Endothelial cell of umbilical vein (primary cell): ENCODE measurements at regions not wholly inside any gene's neighbourhood (a gene's known extent, or its start where the extent isn't known, plus 50 kb on each side); places are given as distances from the start of the nearest gene placed in this dataset.

Experiments
- EZH2 ChIP-seq: IDR thresholded peaks from 2 replicates; pipeline ENCODE4 v1.6.1; 2012; ENCODE audit warnings: borderline replicate concordance, low read depth, mild to moderate bottlenecking, moderate library complexity, low read length, inconsistent platforms; ENCODE audit not compliant: severe bottlenecking
- GATA2 ChIP-seq: IDR thresholded peaks from 2 replicates; pipeline ENCODE4 v1.7.0; 2011; ENCODE audit warnings: low read depth, mild to moderate bottlenecking, moderate library complexity, mixed read lengths, low read length; ENCODE audit not compliant: insufficient read length, insufficient read depth
- JUN ChIP-seq: IDR thresholded peaks from 2 replicates; pipeline ENCODE4 v1.6.1; 2011; ENCODE audit warnings: borderline replicate concordance, low read depth; ENCODE audit not compliant: insufficient read length, insufficient read depth
- MYC ChIP-seq: IDR thresholded peaks from one replicate; pipeline ENCODE4 v1.6.1; 2011; ENCODE audit warnings: mild to moderate bottlenecking, low read depth, low read length
- POLR2A ChIP-seq: IDR thresholded peaks from 2 replicates; pipeline ENCODE4 v1.6.1; 2012; ENCODE audit warnings: low read depth, mild to moderate bottlenecking, control low read depth, low read length
- TF ChIP-seq, protein P1 (sequence below), 2 donors: IDR thresholded peaks; 1 replicate in 1 of 2; 2 replicates in 1 of 2; pipeline ENCODE4 v1.5.1; 2011; ENCODE audit warnings: low read length in 2 of 2, mild to moderate bottlenecking in 2 of 2, moderate library complexity in 2 of 2, control low read depth in 1 of 2, inconsistent platforms in 1 of 2, low read depth in 1 of 2; ENCODE audit not compliant: insufficient read depth in 1 of 2; ENCODE audit errors: extremely low read depth in 1 of 2
- TF ChIP-seq, protein P2 (sequence below): IDR thresholded peaks from 2 replicates; pipeline ENCODE4 v1.6.1; 2011; ENCODE audit not compliant: insufficient read depth, insufficient read length

DNA sequence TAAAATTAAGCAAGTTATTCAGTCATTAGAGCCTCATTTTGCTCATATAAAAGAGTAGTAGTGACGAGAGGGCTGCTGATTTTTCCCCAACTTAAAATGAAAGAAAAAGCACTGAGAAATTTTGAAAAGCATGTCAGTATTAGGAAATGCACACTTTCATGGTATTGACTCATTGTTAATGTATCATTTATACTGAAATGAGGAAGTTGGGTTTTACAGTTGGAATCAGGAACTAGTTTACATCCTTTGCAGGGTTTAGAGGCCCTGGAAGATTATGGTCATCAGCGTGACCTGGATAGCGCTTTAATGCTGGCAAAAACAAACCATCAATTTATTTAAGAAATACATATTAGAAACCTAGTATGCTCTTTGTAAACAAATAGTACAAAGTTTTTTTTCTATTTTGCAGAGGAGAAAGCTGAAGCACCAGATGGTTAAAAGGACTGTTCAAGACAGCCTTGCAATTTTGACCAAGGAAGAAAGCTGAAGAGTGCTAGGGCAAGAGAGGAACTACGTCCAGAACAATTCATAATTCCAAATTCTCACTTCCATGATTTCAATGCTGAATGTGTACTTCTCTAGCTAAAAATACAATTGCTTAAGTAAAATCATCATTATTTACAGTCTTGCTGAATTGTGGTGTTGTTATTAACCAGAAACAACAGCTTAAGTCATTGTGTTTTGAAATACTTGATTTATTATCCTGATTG is 94.8 kb upstream of the SGIP1 start:
- TF ChIP-seq, protein P1, sequence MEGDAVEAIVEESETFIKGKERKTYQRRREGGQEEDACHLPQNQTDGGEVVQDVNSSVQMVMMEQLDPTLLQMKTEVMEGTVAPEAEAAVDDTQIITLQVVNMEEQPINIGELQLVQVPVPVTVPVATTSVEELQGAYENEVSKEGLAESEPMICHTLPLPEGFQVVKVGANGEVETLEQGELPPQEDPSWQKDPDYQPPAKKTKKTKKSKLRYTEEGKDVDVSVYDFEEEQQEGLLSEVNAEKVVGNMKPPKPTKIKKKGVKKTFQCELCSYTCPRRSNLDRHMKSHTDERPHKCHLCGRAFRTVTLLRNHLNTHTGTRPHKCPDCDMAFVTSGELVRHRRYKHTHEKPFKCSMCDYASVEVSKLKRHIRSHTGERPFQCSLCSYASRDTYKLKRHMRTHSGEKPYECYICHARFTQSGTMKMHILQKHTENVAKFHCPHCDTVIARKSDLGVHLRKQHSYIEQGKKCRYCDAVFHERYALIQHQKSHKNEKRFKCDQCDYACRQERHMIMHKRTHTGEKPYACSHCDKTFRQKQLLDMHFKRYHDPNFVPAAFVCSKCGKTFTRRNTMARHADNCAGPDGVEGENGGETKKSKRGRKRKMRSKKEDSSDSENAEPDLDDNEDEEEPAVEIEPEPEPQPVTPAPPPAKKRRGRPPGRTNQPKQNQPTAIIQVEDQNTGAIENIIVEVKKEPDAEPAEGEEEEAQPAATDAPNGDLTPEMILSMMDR (IDR thresholded peaks at IDR 0.05; ENCODE audit: extremely low read depth in 1 of 2, insufficient read depth in 1 of 2, low read depth in 1 of 2, low read length in 2 of 2): no peak
- TF ChIP-seq GATA2 (no peak), EZH2 (no peak), POLR2A (no peak), JUN (no peak), MYC (no peak)
- TF ChIP-seq, protein P2, sequence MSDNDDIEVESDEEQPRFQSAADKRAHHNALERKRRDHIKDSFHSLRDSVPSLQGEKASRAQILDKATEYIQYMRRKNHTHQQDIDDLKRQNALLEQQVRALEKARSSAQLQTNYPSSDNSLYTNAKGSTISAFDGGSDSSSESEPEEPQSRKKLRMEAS: no peak
